ENCODE measurements at regions not wholly inside any gene's neighbourhood (a gene's known extent, or its start where the extent isn't known, plus 50 kb on each side); places are given as distances from the start of the nearest gene placed in this dataset.

DNA sequence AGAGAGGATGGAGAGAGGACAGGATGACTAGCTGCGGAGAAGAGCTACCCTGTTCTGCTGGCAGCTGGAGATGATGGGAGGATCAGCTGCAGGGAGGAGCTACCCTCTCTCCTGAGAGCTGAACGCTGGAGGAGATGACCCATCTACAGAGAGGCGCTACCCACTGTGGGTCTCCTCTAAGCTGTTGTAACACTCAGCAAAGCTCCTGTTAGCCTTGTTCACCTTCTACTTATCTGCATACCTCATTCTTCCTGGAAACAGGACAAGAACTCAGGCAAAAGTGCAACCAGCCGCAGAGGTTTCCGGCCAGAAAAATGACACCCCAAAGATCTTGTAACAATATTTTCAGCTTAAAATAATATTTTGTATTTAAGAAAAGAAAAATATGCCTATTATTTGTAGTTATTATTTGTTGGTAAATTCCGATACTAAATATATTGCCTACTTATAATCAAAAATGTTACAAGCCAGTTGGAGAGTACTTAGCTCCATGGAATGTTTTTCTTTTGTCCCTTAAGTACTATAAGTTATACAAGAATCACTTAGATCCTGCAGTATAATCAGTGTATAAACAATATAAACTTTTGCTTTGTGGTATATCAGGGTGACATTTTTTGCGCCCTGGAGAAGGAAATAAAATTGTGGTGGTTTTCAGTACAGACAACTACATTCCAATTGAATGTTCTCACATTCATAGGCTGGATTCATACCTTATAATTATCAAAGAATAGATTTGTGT lies 1188.0 kb upstream of the CADM2 start:
- no peak for DNase-seq (ENCODE audit: low spot score)
- TF ChIP-seq, protein P1, sequence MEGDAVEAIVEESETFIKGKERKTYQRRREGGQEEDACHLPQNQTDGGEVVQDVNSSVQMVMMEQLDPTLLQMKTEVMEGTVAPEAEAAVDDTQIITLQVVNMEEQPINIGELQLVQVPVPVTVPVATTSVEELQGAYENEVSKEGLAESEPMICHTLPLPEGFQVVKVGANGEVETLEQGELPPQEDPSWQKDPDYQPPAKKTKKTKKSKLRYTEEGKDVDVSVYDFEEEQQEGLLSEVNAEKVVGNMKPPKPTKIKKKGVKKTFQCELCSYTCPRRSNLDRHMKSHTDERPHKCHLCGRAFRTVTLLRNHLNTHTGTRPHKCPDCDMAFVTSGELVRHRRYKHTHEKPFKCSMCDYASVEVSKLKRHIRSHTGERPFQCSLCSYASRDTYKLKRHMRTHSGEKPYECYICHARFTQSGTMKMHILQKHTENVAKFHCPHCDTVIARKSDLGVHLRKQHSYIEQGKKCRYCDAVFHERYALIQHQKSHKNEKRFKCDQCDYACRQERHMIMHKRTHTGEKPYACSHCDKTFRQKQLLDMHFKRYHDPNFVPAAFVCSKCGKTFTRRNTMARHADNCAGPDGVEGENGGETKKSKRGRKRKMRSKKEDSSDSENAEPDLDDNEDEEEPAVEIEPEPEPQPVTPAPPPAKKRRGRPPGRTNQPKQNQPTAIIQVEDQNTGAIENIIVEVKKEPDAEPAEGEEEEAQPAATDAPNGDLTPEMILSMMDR (IDR thresholded peaks at IDR 0.05; ENCODE audit: borderline replicate concordance, control extremely low read depth, extremely low read depth, insufficient read depth, missing control alignments): no peak
- in situ Hi-C loops (cut with MboI; ENCODE audit: low sequenced_read_pairs, unreplicated experiment): no loop called here

DNA sequence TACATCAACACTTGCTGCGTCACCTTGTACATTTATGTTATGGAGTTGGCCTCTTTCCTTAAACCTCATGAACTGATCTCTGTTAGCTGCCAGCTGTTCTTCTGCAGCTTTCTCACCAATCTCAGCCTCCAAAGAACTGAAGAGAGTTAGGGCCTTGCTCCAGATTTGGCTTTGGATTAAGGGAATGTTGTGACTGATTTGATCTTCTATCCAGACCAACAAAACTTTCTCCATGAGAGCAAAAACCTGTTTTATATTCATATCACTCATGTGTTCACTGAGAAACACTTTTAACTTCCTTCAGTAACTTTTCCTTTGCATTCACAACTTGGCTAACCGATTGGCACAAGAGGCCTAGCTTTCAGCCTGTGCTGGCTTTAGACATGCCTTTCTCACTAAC lies 1156.0 kb upstream of the CADM2 start:
- in situ Hi-C loops (cut with MboI; ENCODE audit: low sequenced_read_pairs, unreplicated experiment): no loop called here
- DNase-seq (ENCODE audit: low spot score): no peak
- TF ChIP-seq, protein P1 (IDR thresholded peaks at IDR 0.05; ENCODE audit: borderline replicate concordance, control extremely low read depth, extremely low read depth, insufficient read depth, missing control alignments): no peak

DNA sequence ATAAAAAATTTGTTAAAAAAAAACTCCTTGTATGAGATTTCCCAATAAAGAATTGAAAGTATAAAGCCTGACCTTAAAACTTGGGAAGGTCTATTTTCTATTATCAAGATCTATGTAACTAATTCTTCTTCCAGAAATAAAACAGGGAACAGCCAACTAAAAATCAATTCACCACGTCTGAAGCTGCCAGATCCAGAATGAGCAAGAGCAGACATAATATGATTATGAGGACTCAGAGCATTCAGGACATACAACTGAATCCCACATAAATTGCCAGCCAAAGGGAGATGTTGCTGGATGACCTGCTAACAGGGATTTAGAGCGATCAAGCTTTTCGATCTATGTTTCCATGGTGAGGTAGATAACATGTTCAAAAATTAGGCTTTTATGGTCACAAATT lies 1151.3 kb upstream of the CADM2 start:
- TF ChIP-seq, protein P1 (IDR thresholded peaks at IDR 0.05; ENCODE audit: borderline replicate concordance, control extremely low read depth, extremely low read depth, insufficient read depth, missing control alignments): no peak
- no peak for DNase-seq (ENCODE audit: low spot score)
- in situ Hi-C loops (cut with MboI; ENCODE audit: low sequenced_read_pairs, unreplicated experiment): no loop called here

DNA sequence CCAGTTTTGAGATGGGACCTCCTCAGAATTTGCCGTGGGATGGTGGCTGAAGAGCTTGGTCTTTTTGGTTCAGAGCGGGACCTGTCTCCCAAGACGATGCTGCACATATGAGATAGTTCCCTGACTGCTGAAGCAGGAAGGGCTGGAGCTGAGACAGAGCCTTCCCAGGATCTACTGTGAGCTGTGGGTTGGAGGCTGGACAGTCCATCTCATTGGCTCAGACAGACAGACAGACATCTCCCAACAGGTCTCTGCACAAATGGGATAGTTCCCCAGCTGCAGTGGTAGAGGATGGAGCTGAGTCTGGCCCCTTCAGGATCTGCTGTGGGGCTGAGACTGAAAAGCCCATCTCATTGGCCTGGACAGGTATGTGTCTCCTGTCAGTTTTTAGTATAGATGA lies 1145.6 kb upstream of the CADM2 start:
- DNase-seq (ENCODE audit: low spot score): no peak
- in situ Hi-C loops (cut with MboI; ENCODE audit: low sequenced_read_pairs, unreplicated experiment): no loop called here
- TF ChIP-seq, protein P1 (IDR thresholded peaks at IDR 0.05; ENCODE audit: borderline replicate concordance, control extremely low read depth, extremely low read depth, insufficient read depth, missing control alignments): no peak

DNA sequence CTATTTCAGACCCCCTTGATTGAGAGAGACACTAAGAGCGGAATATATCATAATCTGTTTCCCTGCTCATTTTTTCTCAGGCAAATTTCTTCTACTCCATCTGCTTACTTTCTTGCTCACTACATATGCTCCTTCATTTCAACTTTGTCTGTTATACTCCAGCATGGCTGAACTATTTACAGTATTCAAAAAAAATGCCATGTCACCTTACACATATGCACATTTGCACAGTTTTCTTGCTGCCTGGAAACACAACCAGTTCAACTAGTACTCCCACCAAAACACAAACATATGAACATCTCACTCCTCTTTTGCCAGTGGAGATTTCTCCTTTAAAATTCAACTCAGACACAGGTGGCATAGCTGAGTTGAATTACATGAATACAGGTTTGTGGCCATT lies 1142.1 kb upstream of the CADM2 start:
- in situ Hi-C loops (cut with MboI; ENCODE audit: low sequenced_read_pairs, unreplicated experiment): no loop called here
- no peak for DNase-seq (ENCODE audit: low spot score)
- TF ChIP-seq, protein P1 (IDR thresholded peaks at IDR 0.05; ENCODE audit: borderline replicate concordance, control extremely low read depth, extremely low read depth, insufficient read depth, missing control alignments): no peak

DNA sequence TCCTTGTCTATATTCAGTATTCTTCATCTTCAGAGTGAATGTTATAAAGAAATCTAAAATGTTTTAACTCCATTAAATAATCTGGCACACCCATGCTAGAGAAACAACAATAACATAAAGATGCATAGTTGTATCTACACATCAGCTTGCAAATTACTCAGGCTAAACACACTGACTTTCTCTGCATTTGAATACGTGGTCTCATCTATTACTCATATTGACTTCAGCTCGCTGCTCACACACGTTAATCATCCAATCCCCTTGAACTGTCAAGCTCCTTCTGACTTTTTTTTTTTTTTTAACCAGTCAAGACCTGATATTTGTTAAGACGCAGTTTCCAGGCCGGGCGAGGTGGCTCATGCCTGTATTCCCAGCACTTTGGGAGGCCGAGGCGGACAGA lies 1137.3 kb upstream of the CADM2 start:
- no peak for DNase-seq (ENCODE audit: low spot score)
- TF ChIP-seq, protein P1 (IDR thresholded peaks at IDR 0.05; ENCODE audit: borderline replicate concordance, control extremely low read depth, extremely low read depth, insufficient read depth, missing control alignments): no peak
- in situ Hi-C loops (cut with MboI; ENCODE audit: low sequenced_read_pairs, unreplicated experiment): no loop called here
